ENCODE measurements at regions not wholly inside any gene's neighbourhood (a gene's known extent, or its start where the extent isn't known, plus 50 kb on each side); places are given as distances from the start of the nearest gene placed in this dataset.

DNA sequence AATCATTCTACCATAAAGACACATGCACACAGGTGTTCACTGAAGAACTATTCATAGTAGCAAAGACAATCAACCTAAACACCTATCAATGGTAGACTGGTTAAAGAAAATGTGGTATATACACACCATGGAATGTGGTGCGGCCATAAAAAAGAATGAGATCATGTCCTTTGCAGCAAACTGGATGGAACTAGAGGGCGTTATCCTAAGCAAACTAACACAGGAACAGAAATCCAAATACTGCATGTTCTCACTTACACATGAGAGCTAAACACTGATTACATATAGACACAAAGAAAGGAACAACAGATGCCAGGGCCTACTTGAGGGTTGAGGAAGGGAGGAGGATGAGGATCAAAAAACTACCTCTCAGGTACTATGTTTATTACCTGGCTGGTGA, 103.8 kb downstream of the DRD1 start:
- no peak overlapping the region for H2BK120ac ChIP-seq (ENCODE audit: low read depth, low read length)
- no peak overlapping the region for H4K5ac ChIP-seq (ENCODE audit: low read depth, low read length)
- H3K79me1 ChIP-seq (ENCODE audit: low read depth in 1 of 2, low read length in 2 of 2): no peaks in the 10 kb centered on the region
- ATAC-seq (ENCODE audit: low read depth) (no peak), DNase-seq (no peak)
- H3K27me3 ChIP-seq (ENCODE audit: control insufficient read depth, insufficient read depth, low read length): no peaks in the 10 kb centered on the region; the same call in 1 of the 2 replicates
- H4K91ac ChIP-seq (ENCODE audit: insufficient read depth, low read depth, low read length): no peak overlapping the region
- H3K14ac ChIP-seq (replicated peaks; ENCODE audit: low read depth, low read length): no peak overlapping the region
- H2BK20ac ChIP-seq (ENCODE audit: low read depth, low read length): no peak overlapping the region
- no TSS peak for BruUV-seq (replicated peaks)
- dilution Hi-C loops (cut with HindIII; ENCODE audit: low sequenced_read_pairs, unreplicated experiment): no loop called here
- no peak overlapping the region for H4K8ac ChIP-seq (ENCODE audit: low read depth in 2 of 2, low read length in 2 of 2)
- in situ Hi-C loops (cut with MboI; ENCODE audit: low sequenced_read_pairs): no loop called here
- intact Hi-C loops (cut with micrococcal nuclease): no loop called here
- no peak for TF ChIP-seq CHD1 (IDR thresholded peaks at IDR 0.05; ENCODE audit: low read depth, low read length)
- TF ChIP-seq RCOR1 (IDR thresholded peaks at IDR 0.05; ENCODE audit: insufficient replicate concordance, low read length): no peak
- no peak for TF ChIP-seq MAZ (IDR thresholded peaks at IDR 0.05; ENCODE audit: borderline replicate concordance, low read depth, low read length)
- TF ChIP-seq, protein P1, sequence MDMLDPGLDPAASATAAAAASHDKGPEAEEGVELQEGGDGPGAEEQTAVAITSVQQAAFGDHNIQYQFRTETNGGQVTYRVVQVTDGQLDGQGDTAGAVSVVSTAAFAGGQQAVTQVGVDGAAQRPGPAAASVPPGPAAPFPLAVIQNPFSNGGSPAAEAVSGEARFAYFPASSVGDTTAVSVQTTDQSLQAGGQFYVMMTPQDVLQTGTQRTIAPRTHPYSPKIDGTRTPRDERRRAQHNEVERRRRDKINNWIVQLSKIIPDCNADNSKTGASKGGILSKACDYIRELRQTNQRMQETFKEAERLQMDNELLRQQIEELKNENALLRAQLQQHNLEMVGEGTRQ (IDR thresholded peaks at IDR 0.05; ENCODE audit: low read depth, low read length): no peak
- no peak for TF ChIP-seq POLR2A (IDR thresholded peaks at IDR 0.05; ENCODE audit: low read depth, low read length)
- TF ChIP-seq, protein P2, sequence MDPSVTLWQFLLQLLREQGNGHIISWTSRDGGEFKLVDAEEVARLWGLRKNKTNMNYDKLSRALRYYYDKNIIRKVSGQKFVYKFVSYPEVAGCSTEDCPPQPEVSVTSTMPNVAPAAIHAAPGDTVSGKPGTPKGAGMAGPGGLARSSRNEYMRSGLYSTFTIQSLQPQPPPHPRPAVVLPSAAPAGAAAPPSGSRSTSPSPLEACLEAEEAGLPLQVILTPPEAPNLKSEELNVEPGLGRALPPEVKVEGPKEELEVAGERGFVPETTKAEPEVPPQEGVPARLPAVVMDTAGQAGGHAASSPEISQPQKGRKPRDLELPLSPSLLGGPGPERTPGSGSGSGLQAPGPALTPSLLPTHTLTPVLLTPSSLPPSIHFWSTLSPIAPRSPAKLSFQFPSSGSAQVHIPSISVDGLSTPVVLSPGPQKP (IDR thresholded peaks at IDR 0.05; ENCODE audit: borderline replicate concordance, low read depth, low read length): no peak
- TF ChIP-seq FOS (IDR thresholded peaks at IDR 0.05; ENCODE audit: low read depth, low read length): no peak
- no peak for TF ChIP-seq SMC3 (IDR thresholded peaks at IDR 0.05; ENCODE audit: low read depth, low read length)
- TF ChIP-seq CEBPB (IDR thresholded peaks at IDR 0.05; ENCODE audit: low read depth, low read length): no peak
- TF ChIP-seq RFX5 (IDR thresholded peaks at IDR 0.05; ENCODE audit: low read depth, low read length): no peak
- TF ChIP-seq MAFK (IDR thresholded peaks at IDR 0.05; ENCODE audit: low read depth, low read length): no peak
- no peak for TF ChIP-seq MXI1 (IDR thresholded peaks at IDR 0.05; ENCODE audit: borderline replicate concordance, low read depth, low read length)
- H3K9ac ChIP-seq (ENCODE audit: low read depth, low read length): no peak overlapping the region
- peaks cover 7% of the 10 kb centered on the region for H3K9me1 ChIP-seq (ENCODE audit: insufficient read depth, low read length)
- ChIA-PET CTCF (interaction anchor here (0.6 kb wide), 1 partner anchor 82 kb away, joined by 3 read pairs; no protein-coding TSS in a partner anchor), POLR2A (ENCODE audit: unreplicated experiment) (no interaction called here)
- no peak overlapping the region for H2AK9ac ChIP-seq (replicated peaks; ENCODE audit: low read depth, low read length, poor library complexity)
- H2AK5ac ChIP-seq (ENCODE audit: low read depth, low read length): no peak overlapping the region
- no peak overlapping the region for H3K56ac ChIP-seq (ENCODE audit: extremely low read depth, insufficient read depth, low read length)
- H3K18ac ChIP-seq (ENCODE audit: low read depth, low read length): no peak overlapping the region
- H3K36me3 ChIP-seq (ENCODE audit: control insufficient read depth, insufficient read depth, low read length): no peaks in the 10 kb centered on the region
- no peak overlapping the region for H2AFZ ChIP-seq (replicated peaks; ENCODE audit: low read length, poor library complexity)
- no CpG with 5 or more reads among the region's 2 CpGs for WGBS, 2 experiments (ENCODE audit: extremely low coverage in 2 of 2, insufficient read length in 1 of 2)
- H4K20me1 ChIP-seq (ENCODE audit: insufficient read depth, low read length): no peaks in the 10 kb centered on the region
- no peak overlapping the region for H3K4ac ChIP-seq (ENCODE audit: low read depth, low read length)
- H3K27ac ChIP-seq (ENCODE audit: insufficient read depth, low read length): no peak overlapping the region
- H3K9me3 ChIP-seq (ENCODE audit: control insufficient read depth, insufficient read depth, low read length): no peaks in the 10 kb centered on the region
- no peak overlapping the region for H3K4me2 ChIP-seq (ENCODE audit: low read depth, low read length)
- H3K23ac ChIP-seq (ENCODE audit: low read depth, low read length): no peak overlapping the region
- peaks cover 8% of the 10 kb centered on the region for H3K4me1 ChIP-seq (ENCODE audit: control insufficient read depth, insufficient read depth, low read length)
- H2BK15ac ChIP-seq (ENCODE audit: low read depth, low read length): no peak overlapping the region
- H3K4me3 ChIP-seq (ENCODE audit: insufficient read depth, low read depth, low read length): no peak overlapping the region
- no peak overlapping the region for H2BK5ac ChIP-seq (ENCODE audit: low read depth, low read length, poor library complexity, severe bottlenecking)
